ENCODE measurements at regions not wholly inside any gene's neighbourhood (a gene's known extent, or its start where the extent isn't known, plus 50 kb on each side); places are given as distances from the start of the nearest gene placed in this dataset.
"Not testable (repeated sequence)": the region's sequence is repeated elsewhere in the genome, so short reads cannot be mapped to it uniquely, and the experiment has no call there.

- no peak overlapping the region for H3K27ac ChIP-seq
- WGBS, 4 donors, result 90 to 98% (median 95%) methylated on average over 6 of the region's 6 CpGs
- H3K4me1 ChIP-seq (replicated peaks in 1 of 2), result no peaks in the 10 kb centered on the region
- TF ChIP-seq CTCF (IDR thresholded peaks at IDR 0.05) (no peak), POLR2A (IDR thresholded peaks at IDR 0.05) (no peak)
- no peaks in the 10 kb centered on the region for H3K27me3 ChIP-seq
- intact Hi-C loops (cut with DNase I), result no loop called here
- no peak for DNase-seq
- no peaks in the 10 kb centered on the region for H3K9me3 ChIP-seq (replicated peaks in 1 of 3)
- no peaks in the 10 kb centered on the region for H3K36me3 ChIP-seq (replicated peaks in 1 of 2)
- no peak overlapping the region for H3K4me3 ChIP-seq
These were observed 68.5 kb upstream of the NAA35 start for GRCh38 chr9:85872463-85872862.

- intact Hi-C loops (cut with DNase I), result no loop called here
- H3K27ac ChIP-seq, result no peak overlapping the region
- DNase-seq, result no peak
- H3K9me3 ChIP-seq (replicated peaks in 1 of 3), result no peaks in the 10 kb centered on the region
- TF ChIP-seq CTCF (IDR thresholded peaks at IDR 0.05), result no peak
- TF ChIP-seq POLR2A (IDR thresholded peaks at IDR 0.05), result no peak
- no peak overlapping the region for H3K4me3 ChIP-seq
- no peaks in the 10 kb centered on the region for H3K27me3 ChIP-seq
- H3K36me3 ChIP-seq (replicated peaks in 1 of 2), result no peaks in the 10 kb centered on the region
- H3K4me1 ChIP-seq (replicated peaks in 1 of 2), result no peaks in the 10 kb centered on the region
These were observed 64.3 kb upstream of the NAA35 start for GRCh38 chr9:85876628-85877027.

GRCh38 chr9:85878872-85879597 lies 61.9 kb upstream of the NAA35 start:
- intact Hi-C loops (cut with DNase I); H3K36me3 ChIP-seq (replicated peaks in 1 of 2); H3K4me3 ChIP-seq; DNase-seq; H3K9me3 ChIP-seq (replicated peaks in 1 of 3); H3K27me3 ChIP-seq; H3K27ac ChIP-seq; H3K4me1 ChIP-seq (replicated peaks in 1 of 2): not testable (repeated sequence)
- WGBS, 4 donors, result 73 to 80% (median 77%) methylated on average over 5 of the region's 5 CpGs

- H3K36me3 ChIP-seq (replicated peaks in 1 of 2); intact Hi-C loops (cut with DNase I); H3K4me3 ChIP-seq; H3K27ac ChIP-seq; H3K4me1 ChIP-seq (replicated peaks in 1 of 2); H3K27me3 ChIP-seq; H3K9me3 ChIP-seq (replicated peaks in 1 of 3); DNase-seq: not testable (repeated sequence)
- 60 to 64% (median 63%) methylated on average over 3 of the region's 3 CpGs for WGBS, 4 donors
These were observed 60.4 kb upstream of the NAA35 start for GRCh38 chr9:85880507-85880906.

GRCh38 chr9:85884256-85884655 lies 56.7 kb upstream of the NAA35 start:
- TF ChIP-seq POLR2A (IDR thresholded peaks at IDR 0.05) (no peak), CTCF (IDR thresholded peaks at IDR 0.05) (no peak)
- Histone ChIP-seq H3K4me1 (replicated peaks in 1 of 2) (no peaks in the 10 kb centered on the region), H3K36me3 (replicated peaks in 1 of 2) (no peaks in the 10 kb centered on the region), H3K27me3 (no peaks in the 10 kb centered on the region), H3K4me3 (no peak overlapping the region), H3K27ac (no peak overlapping the region), H3K9me3 (replicated peaks in 1 of 3) (no peaks in the 10 kb centered on the region)
- WGBS, 4 donors, result 93 to 96% (median 95%) methylated on average over 8 of the region's 8 CpGs
- intact Hi-C loops (cut with DNase I), result no loop called here
- DNase-seq, result no peak

Data from adrenal gland (tissue), 9 donors.